GM12878 (cell line): ENCODE measurements at regions not wholly inside any gene's neighbourhood (a gene's known extent, or its start where the extent isn't known, plus 50 kb on each side); places are given as distances from the start of the nearest gene placed in this dataset.

ENCODE experiments used
- ATAC-seq: fragments of 200-7000 bp; cut with Tn5 transposase; 3 replicates; pipeline ENCODE4 v1.9.1; 2020; ENCODE audit warnings: mild to moderate bottlenecking, moderate library complexity
- BruUV-seq: library from RNA; stranded (reverse); fragments of 400-500 nt; replicated peaks from 2 replicates; lab custom pipeline; 2021; lab: Mats Ljungman, UMichigan
- CTCF ChIA-PET: fragments of 300-600 bp; sonication (Branson Sonifier 250); formaldehyde crosslinking; extraction: SDS; loops from one replicate; lab custom pipeline; 2021; ENCODE audit warnings: inconsistent platforms; lab: Yijun Ruan, JAX
- POLR2A ChIA-PET: fragments of 350-600 bp; formaldehyde crosslinking; extraction: SDS; loops from one replicate; lab custom pipeline; 2021; ENCODE audit warnings: inconsistent platforms; lab: Charles Lee
- RAD21 ChIA-PET: fragments of 300-600 bp; sonication (Branson Sonifier 250); formaldehyde crosslinking; loops from one replicate; lab custom pipeline; 2023; ENCODE audit warnings: antibody characterized with exemption; ENCODE audit not compliant: unreplicated experiment; lab: Charles Lee
- SMC1A ChIA-PET: fragments of 300-600 bp; sonication (Branson Sonifier 250); formaldehyde crosslinking; loops from one replicate; lab custom pipeline; 2023; ENCODE audit not compliant: unreplicated experiment, uncharacterized antibody; lab: Charles Lee
- DNase-seq: peaks from one replicate; pipeline ENCODE4 v3.0.0-alpha.2; 2011; ENCODE audit warnings: low read depth, low spot score
- FAIRE-seq: peaks from 3 replicates; lab custom pipeline; 2011; peaks lifted over from hg19 to GRCh38; lab: Jason Lieb, UNC
- H2AFZ ChIP-seq: 2 replicates; pipeline ENCODE4 v1.6.0; 2011; ENCODE audit warnings: low read depth, low read length, control low read depth; ENCODE audit not compliant: control insufficient read depth
- H3K27ac ChIP-seq: 2 replicates; pipeline ENCODE4 v1.5.1; 2011; ENCODE audit warnings: control low read depth; ENCODE audit not compliant: control insufficient read depth, insufficient read depth
- H3K27me3 ChIP-seq, 2 experiments: replicated peaks in 1 of 2; 2 replicates each; pipeline versions ENCODE4 v1.6.0 to v1.6.1; 2011; ENCODE audit warnings: low read length in 1 of 2; ENCODE audit not compliant: control insufficient read depth in 2 of 2, insufficient read depth in 2 of 2
- H3K36me3 ChIP-seq, 2 experiments: 2 replicates each; pipeline ENCODE4 v1.5.1; 2011; ENCODE audit warnings: low read length in 1 of 2; ENCODE audit not compliant: control insufficient read depth in 2 of 2, insufficient read depth in 2 of 2
- H3K4me1 ChIP-seq: 2 replicates; pipeline ENCODE4 v1.6.1; 2011; ENCODE audit warnings: mild to moderate bottlenecking, low read length, moderate library complexity, mixed read lengths; ENCODE audit not compliant: control insufficient read depth, insufficient read depth
- H3K4me2 ChIP-seq: 2 replicates; pipeline ENCODE4 v1.6.0; 2011; ENCODE audit warnings: control low read depth; ENCODE audit not compliant: control insufficient read depth, insufficient read depth
- H3K4me3 ChIP-seq: fragments of 200-600 bp; sonication (generic); 2 replicates; pipeline ENCODE4 v1.5.1; 2016
- H3K79me2 ChIP-seq: 2 replicates; pipeline ENCODE4 v1.6.0; 2011; ENCODE audit warnings: low read length; ENCODE audit not compliant: control insufficient read depth, insufficient read depth
- H3K9ac ChIP-seq: 2 replicates; pipeline ENCODE4 v1.8.0; 2011; ENCODE audit warnings: low read length, control low read depth, mixed read lengths; ENCODE audit not compliant: control insufficient read depth, insufficient read depth
- H3K9me3 ChIP-seq: replicated peaks from 3 replicates; pipeline ENCODE4 v1.5.1; 2011; ENCODE audit warnings: mild to moderate bottlenecking, low read length; ENCODE audit not compliant: control insufficient read depth, insufficient read depth
- H4K20me1 ChIP-seq: 2 replicates; pipeline ENCODE4 v1.6.0; 2011; ENCODE audit not compliant: control insufficient read depth, insufficient read depth
- E4F1 ChIP-seq: fragments of 450-650 bp; IDR thresholded peaks from 2 replicates; pipeline ENCODE4 v1.6.1; 2018; ENCODE audit warnings: borderline replicate concordance, mild to moderate bottlenecking; ENCODE audit not compliant: partially characterized antibody
- ETV6 ChIP-seq, 2 experiments: fragments of 450-650 bp in 1 of 2; IDR thresholded peaks in 1 of 2; conservative IDR thresholded peaks in 1 of 2; 2 replicates each; pipeline ENCODE4 v1.6.1; 2014; ENCODE audit warnings: antibody characterized with exemption in 1 of 2, borderline replicate concordance in 1 of 2, low read depth in 1 of 2, mild to moderate bottlenecking in 1 of 2, moderate library complexity in 1 of 2
- FOXM1 ChIP-seq: IDR thresholded peaks from 2 replicates; pipeline ENCODE4 v1.6.1; 2012; ENCODE audit warnings: low read depth, mild to moderate bottlenecking, inconsistent platforms, low read length, moderate library complexity
- HDGF ChIP-seq: fragments of 450-650 bp; IDR thresholded peaks from 2 replicates; pipeline ENCODE4 v1.6.1; 2016; ENCODE audit warnings: antibody characterized with exemption
- MTA3 ChIP-seq: IDR thresholded peaks from 2 replicates; pipeline ENCODE4 v1.6.1; 2012; ENCODE audit warnings: low read length, inconsistent platforms, borderline replicate concordance
- MYB ChIP-seq: fragments of 150-350 bp; IDR thresholded peaks from 2 replicates; pipeline ENCODE4 v1.6.1; 2014; ENCODE audit warnings: mild to moderate bottlenecking, low read depth, low read length, borderline replicate concordance
- POU2F2 ChIP-seq: IDR thresholded peaks from 3 replicates; pipeline ENCODE4 v1.6.1; 2011; ENCODE audit warnings: low read depth, mild to moderate bottlenecking, low read length, borderline replicate concordance
- PRDM15 ChIP-seq: fragments of 450-650 bp; formaldehyde crosslinking; IDR thresholded peaks from 2 replicates; pipeline ENCODE4 v1.4.0; 2020; ENCODE audit warnings: mild to moderate bottlenecking, moderate library complexity
- RELA ChIP-seq: fragments of 450-650 bp; IDR thresholded peaks from 2 replicates; pipeline ENCODE4 v1.8.0; 2014; ENCODE audit warnings: borderline replicate concordance; ENCODE audit not compliant: partially characterized antibody
- SMAD5 ChIP-seq: IDR thresholded peaks from 2 replicates; pipeline ENCODE4 v1.6.1; 2016; ENCODE audit warnings: antibody characterized with exemption, low read depth
- SP1 ChIP-seq: IDR thresholded peaks from one replicate; pipeline ENCODE4 v1.6.1; 2011; ENCODE audit warnings: low read depth, low read length
- ZNF207 ChIP-seq: fragments of 450-650 bp; IDR thresholded peaks from 2 replicates; pipeline ENCODE4 v1.6.1; 2014; ENCODE audit warnings: antibody characterized with exemption, mild to moderate bottlenecking, borderline replicate concordance
- ZNF622 ChIP-seq: fragments of 450-650 bp; IDR thresholded peaks from 2 replicates; pipeline ENCODE4 v1.6.1; 2017; ENCODE audit warnings: mild to moderate bottlenecking, inconsistent platforms
- WGBS: methylation state at CpG from one replicate; pipeline ENCODE4 v1.1.6; 2016; ENCODE audit warnings: low lambda C conversion rate; ENCODE audit not compliant: insufficient replicate concordance, insufficient coverage; ENCODE audit errors: missing lambda C conversion rate; 5-methylcytosine and 5-hydroxymethylcytosine counted together
- in situ Hi-C: fragments of 300-500 bp; cut with MboI; formaldehyde crosslinking; loops from 9 replicates; pipeline ENCODE4 v1.14.3; 2018; ENCODE audit warnings: mixed read lengths
- intact Hi-C: fragments of 100-400 bp; cut with micrococcal nuclease; formaldehyde crosslinking; loops from one replicate; pipeline ENCODE4 v1.14.2; 2022; ENCODE audit not compliant: unreplicated experiment
- TF ChIP-seq, protein P1 (sequence below): IDR thresholded peaks from 2 replicates; pipeline ENCODE4 v1.6.1; 2012; ENCODE audit warnings: low read depth, low read length, improper control_type of control experiment
- TF ChIP-seq, protein P2 (sequence below): IDR thresholded peaks from 2 replicates; pipeline ENCODE4 v1.6.1; 2012; ENCODE audit warnings: low read depth, low read length, improper control_type of control experiment

DNA sequence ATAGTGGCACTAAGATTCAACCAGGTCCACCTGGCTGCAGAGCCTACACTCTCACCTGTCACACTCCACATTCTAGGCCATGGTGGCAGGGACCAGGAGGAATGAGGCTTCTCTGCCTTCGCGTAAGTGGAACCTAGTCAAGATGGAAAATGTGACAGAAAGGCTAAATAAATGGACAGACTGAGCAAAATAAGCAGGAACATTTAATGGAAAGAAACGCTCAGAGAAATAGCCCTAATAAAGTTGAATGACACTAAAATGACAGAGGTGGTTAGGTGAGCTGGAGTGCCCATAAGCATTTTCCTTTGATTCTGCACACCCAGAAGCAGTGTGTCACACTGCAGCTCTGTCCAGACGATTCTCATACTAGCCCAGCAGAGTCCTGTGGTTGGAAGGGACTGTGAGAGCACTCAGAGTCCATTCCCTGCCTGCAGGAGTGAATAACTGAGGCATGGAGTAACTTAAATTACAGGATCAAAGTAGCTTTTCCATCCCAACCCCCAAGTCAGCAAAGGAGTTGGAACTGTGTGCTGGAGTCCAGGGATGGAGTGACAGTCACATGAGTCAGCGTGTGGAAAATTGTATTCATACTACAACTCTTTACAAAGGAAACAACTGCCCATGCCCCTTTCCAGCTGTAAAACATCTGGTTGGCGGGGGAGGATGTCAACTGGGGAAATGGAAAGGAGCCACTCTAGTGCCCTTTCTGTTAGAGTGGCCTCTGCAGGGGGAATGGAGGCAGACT, 105.4 kb upstream of the LGALSL start:
- DNase-seq (no peak), FAIRE-seq (peak; percentile 27)
- POLR2A ChIA-PET: no interaction called here
- no peak overlapping the region for H3K9ac ChIP-seq
- 53% methylated on average over 6 of the region's 6 CpGs for WGBS
- no peak overlapping the region for H3K4me2 ChIP-seq
- no peaks in the 10 kb centered on the region for H3K36me3 ChIP-seq
- SMC1A ChIA-PET: interaction anchor here (0.6 to 1.3 kb wide), 3 partner anchors 21 to 672 kb away, joined by 3 read pairs; no protein-coding TSS in a partner anchor
- CTCF ChIA-PET: interaction anchor here (1.4 to 2.9 kb wide), 2 partner anchors 15 to 18 kb away, joined by 3 to 16 read pairs; no protein-coding TSS in a partner anchor
- RAD21 ChIA-PET: no interaction called here
- no peaks in the 10 kb centered on the region for H3K9me3 ChIP-seq
- H2AFZ ChIP-seq: no peak overlapping the region
- no peaks in the 10 kb centered on the region for H4K20me1 ChIP-seq
- H3K79me2 ChIP-seq: no peaks in the 10 kb centered on the region
- intact Hi-C loops: no loop called here
- H3K27me3 ChIP-seq: no peaks in the 10 kb centered on the region
- TF ChIP-seq E4F1: no peak
- TF ChIP-seq FOXM1: no peak
- no peak for TF ChIP-seq ETV6 (conservative IDR thresholded peaks at IDR 0.05 in 1 of 2, IDR thresholded peaks at IDR 0.05 in 1 of 2; ENCODE audit: borderline replicate concordance in 1 of 2, low read depth in 1 of 2)
- TF ChIP-seq POU2F2: no peak
- no peak for TF ChIP-seq ZNF622
- no peak for TF ChIP-seq MYB
- no peak for TF ChIP-seq RELA
- TF ChIP-seq PRDM15 (CRISPR knock-in tag): no peak
- TF ChIP-seq HDGF: no peak
- TF ChIP-seq SMAD5: no peak
- TF ChIP-seq, protein P1, sequence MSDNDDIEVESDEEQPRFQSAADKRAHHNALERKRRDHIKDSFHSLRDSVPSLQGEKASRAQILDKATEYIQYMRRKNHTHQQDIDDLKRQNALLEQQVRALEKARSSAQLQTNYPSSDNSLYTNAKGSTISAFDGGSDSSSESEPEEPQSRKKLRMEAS: no peak
- TF ChIP-seq MTA3: no peak
- TF ChIP-seq, protein P2, sequence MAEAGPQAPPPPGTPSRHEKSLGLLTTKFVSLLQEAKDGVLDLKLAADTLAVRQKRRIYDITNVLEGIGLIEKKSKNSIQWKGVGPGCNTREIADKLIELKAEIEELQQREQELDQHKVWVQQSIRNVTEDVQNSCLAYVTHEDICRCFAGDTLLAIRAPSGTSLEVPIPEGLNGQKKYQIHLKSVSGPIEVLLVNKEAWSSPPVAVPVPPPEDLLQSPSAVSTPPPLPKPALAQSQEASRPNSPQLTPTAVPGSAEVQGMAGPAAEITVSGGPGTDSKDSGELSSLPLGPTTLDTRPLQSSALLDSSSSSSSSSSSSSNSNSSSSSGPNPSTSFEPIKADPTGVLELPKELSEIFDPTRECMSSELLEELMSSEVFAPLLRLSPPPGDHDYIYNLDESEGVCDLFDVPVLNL: no peak
- no peak for TF ChIP-seq SP1
- no peak for TF ChIP-seq ZNF207
- TF ChIP-seq, all 136 proteins: peak for 0
- in situ Hi-C loops: no loop called here
- Histone ChIP-seq H3K27ac (no peak overlapping the region), H3K4me3 (no peak overlapping the region), H3K4me1 (no peaks in the 10 kb centered on the region)
- no peak for ATAC-seq
- no TSS peak for BruUV-seq
